ENCODE measurements at regions not wholly inside any gene's neighbourhood (a gene's known extent, or its start where the extent isn't known, plus 50 kb on each side); places are given as distances from the start of the nearest gene placed in this dataset.

- Histone ChIP-seq H3K79me1 (ENCODE audit: low read depth, low read length) (no peaks in the 10 kb centered on the region), H4K91ac (replicated peaks; ENCODE audit: insufficient read length, low read length) (no peak overlapping the region), H3K9me3 (ENCODE audit: insufficient read depth in 2 of 2, low read depth in 1 of 2, low read length in 1 of 2) (no peaks in the 10 kb centered on the region), H3K14ac (ENCODE audit: insufficient read length) (no peak overlapping the region), H3K4me1 (replicated peaks in 1 of 4; ENCODE audit: control insufficient read depth in 3 of 4, insufficient read depth in 4 of 4, low read length in 3 of 4) (peaks cover 0 to 5% (median 0%) of the 10 kb centered on the region in 4 experiments; a peak in 2 of 7 replicates), H4K20me1 (replicated peaks in 1 of 2; ENCODE audit: control insufficient read depth in 1 of 2, insufficient read depth in 2 of 2, low read length in 2 of 2) (no peaks in the 10 kb centered on the region), H2AFZ (ENCODE audit: low read length) (no peak overlapping the region), H4K8ac (ENCODE audit: extremely low read depth, insufficient read depth, low read length) (no peak overlapping the region), H2BK120ac (replicated peaks; ENCODE audit: low read depth, low read length) (no peak overlapping the region), H2AK5ac (ENCODE audit: low read depth, low read length) (no peak overlapping the region), H3K4me2 (ENCODE audit: insufficient read depth in 1 of 2, low read depth in 2 of 2, low read length in 2 of 2) (no peak overlapping the region), H3K27ac (ENCODE audit: low read depth, low read length) (no peak overlapping the region), H2BK12ac (ENCODE audit: low read depth, low read length) (no peak overlapping the region), H3K18ac (ENCODE audit: extremely low read depth, low read length) (no peak overlapping the region), H2BK20ac (ENCODE audit: low read length) (no peak overlapping the region), H3K23ac (ENCODE audit: insufficient read length) (no peak overlapping the region), H2BK15ac (ENCODE audit: low read length) (no peak overlapping the region), H3K27me3 (replicated peaks in 1 of 4; ENCODE audit: control insufficient read depth in 3 of 4, extremely low read depth in 1 of 4, insufficient read depth in 3 of 4, low read length in 3 of 4) (no peaks in the 10 kb centered on the region; a peak in 1 of 7 replicates), H3K56ac (replicated peaks; ENCODE audit: insufficient read length, low read depth, low read length) (no peak overlapping the region), H4K5ac (ENCODE audit: insufficient read length, low read depth, low read length) (no peak overlapping the region), H2BK5ac (ENCODE audit: low read depth, low read length) (no peak overlapping the region), H3K23me2 (ENCODE audit: low read depth, low read length) (no peaks in the 10 kb centered on the region), H3K36me3 (ENCODE audit: control insufficient read depth in 2 of 4, insufficient read depth in 4 of 4, low read length in 3 of 4) (no peaks in the 10 kb centered on the region), H3K4ac (replicated peaks; ENCODE audit: insufficient read length, low read depth, low read length) (no peak overlapping the region), H3K4me3 (ENCODE audit: extremely low read depth in 1 of 4, insufficient read depth in 2 of 4, low read depth in 3 of 4, low read length in 4 of 4) (no peak overlapping the region), H3K9ac (replicated peaks in 1 of 4; ENCODE audit: extremely low read depth in 1 of 4, low read depth in 3 of 4, low read length in 3 of 4) (no peak overlapping the region), H3K79me2 (ENCODE audit: control insufficient read depth in 1 of 2, insufficient read depth in 2 of 2, low read length in 2 of 2) (no peaks in the 10 kb centered on the region)
- TF ChIP-seq CEBPB (IDR thresholded peaks at IDR 0.05; ENCODE audit: low read depth, low read length) (no peak), SP4 (IDR thresholded peaks at IDR 0.05; ENCODE audit: low read length) (no peak)
- POLR2A ChIA-PET (ENCODE audit: partially characterized antibody): no interaction called here
- CTCF ChIA-PET (ENCODE audit: partially characterized antibody): interaction anchor here (0.7 kb wide), 1 partner anchor 95 kb away, joined by 4 read pairs; no protein-coding TSS in a partner anchor
- DNase-seq (ENCODE audit: low read depth in 1 of 2, low spot score in 2 of 2): no peak
- 98% methylated on average over 6 of the region's 17 CpGs; no CpG with 5 or more reads in 1 of the 2 experiments for WGBS, 2 experiments (ENCODE audit: extremely low coverage in 1 of 2, insufficient coverage in 1 of 2, insufficient read length in 1 of 2, insufficient replicate concordance in 2 of 2, low coverage in 1 of 2, low lambda C conversion rate in 2 of 2, missing lambda C conversion rate in 1 of 2)
- FAIRE-seq: no peak
These were observed 147.3 kb upstream of the COL5A1 start for GRCh38 chr9:134494273-134494815.
